Endometrial microvascular endothelial cells (primary cell): ENCODE measurements at regions not wholly inside any gene's neighbourhood (a gene's known extent, or its start where the extent isn't known, plus 50 kb on each side); places are given as distances from the start of the nearest gene placed in this dataset.
"Not testable (repeated sequence)": the region's sequence is repeated elsewhere in the genome, so short reads cannot be mapped to it uniquely, and the experiment has no call there.

Source experiments
- in situ Hi-C: cut with HindIII; loops from 2 replicates; pipeline ENCODE4 v1.10.0; 2017; ENCODE audit warnings: low sequenced_read_pairs, low pct_unique_long_range_greater_than_20kb; ENCODE audit errors: inconsistent ontology term

DNA sequence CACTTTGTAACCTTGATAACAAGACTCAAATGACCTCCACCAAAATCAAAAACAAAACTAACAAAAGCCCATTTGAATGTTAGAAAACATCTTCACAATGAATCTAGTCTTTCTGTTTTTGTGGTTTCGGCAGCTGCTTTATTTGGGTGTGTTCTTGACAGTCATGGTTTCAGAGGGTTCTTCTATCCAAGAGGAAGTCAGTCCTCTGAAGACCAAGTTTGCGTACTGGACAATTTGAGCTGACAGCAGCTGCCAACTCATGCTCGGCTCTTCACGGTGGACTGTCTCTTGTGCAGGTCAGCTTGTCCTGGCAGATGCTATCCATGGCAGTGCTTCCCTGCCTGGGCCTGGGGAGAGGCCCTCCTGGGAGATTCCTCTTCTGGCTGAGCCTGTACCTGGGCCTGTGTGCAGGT, 91.0 kb downstream of the TMEM17 start:
- in situ Hi-C loops, result loop anchor here (10.0 kb wide), 1 partner anchor 420 kb away; no protein-coding TSS in a partner anchor

GRCh38 chr2:62413116-62413663, 92.8 kb downstream of the TMEM17 start:
- in situ Hi-C loops, result loop anchor here (10.0 kb wide), 1 partner anchor 418 kb away; no protein-coding TSS in a partner anchor

- in situ Hi-C loops, result loop anchor here (10.0 kb wide), 1 partner anchor 418 kb away; no protein-coding TSS in a partner anchor
Observed at GRCh38 chr2:62412347-62412742, 93.7 kb downstream of the TMEM17 start.

DNA sequence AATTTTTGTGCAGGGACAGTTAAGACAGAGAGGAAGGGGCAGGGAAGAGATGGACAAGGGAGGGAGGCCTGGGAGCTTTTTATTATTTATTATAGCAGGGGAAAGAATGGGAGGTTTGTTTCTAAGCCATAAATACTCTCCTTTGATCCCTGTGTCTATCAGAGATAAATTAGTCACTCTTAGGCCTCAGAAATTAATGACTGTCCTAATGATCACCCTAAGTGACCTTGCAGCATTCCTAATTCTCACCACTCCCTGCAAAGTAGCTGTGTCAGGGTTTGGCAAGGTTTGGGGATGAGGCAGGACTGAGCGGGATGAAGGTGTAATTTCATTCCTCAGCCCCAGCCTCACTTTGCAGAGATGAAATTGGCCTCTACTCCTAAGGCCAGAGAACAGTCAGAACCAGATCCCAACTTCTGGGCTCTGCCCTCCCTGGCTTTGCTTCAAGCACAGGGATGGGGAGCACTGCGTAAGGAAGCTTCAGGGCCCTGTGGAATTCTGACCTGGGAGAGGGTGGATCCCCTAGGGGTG, 95.0 kb downstream of the TMEM17 start:
- in situ Hi-C loops, result loop anchor here (10.0 kb wide), 1 partner anchor 416 kb away; no protein-coding TSS in a partner anchor

DNA sequence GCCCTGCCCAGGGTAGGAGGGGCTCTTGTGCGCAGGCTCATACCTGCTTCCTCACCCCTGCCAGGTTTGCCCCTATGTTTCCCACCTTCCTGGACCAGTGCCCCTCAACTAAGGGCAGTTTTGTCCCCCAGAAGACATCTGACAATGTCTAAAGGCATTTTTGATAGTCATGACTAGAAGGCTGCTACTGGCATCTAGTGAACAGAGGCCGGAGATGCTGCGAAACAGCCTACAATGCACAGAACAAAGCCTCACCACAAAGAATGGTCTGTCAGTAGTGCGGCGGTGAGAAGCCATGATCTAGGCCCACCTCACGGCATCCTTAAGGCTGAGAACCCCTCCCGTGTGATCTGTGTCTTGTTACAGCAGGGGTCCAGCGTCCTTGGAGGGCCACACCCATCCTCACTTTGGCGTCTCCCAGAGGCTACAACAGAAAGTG, 96.0 kb downstream of the TMEM17 start:
- in situ Hi-C loops, result loop anchor here (10.0 kb wide), 1 partner anchor 415 kb away; no protein-coding TSS in a partner anchor

GRCh38 chr2:62409442-62409841, 96.6 kb downstream of the TMEM17 start:
- in situ Hi-C loops, result no loop called here

GRCh38 chr2:62408241-62408677, 97.7 kb downstream of the TMEM17 start:
- in situ Hi-C loops, result no loop called here

DNA sequence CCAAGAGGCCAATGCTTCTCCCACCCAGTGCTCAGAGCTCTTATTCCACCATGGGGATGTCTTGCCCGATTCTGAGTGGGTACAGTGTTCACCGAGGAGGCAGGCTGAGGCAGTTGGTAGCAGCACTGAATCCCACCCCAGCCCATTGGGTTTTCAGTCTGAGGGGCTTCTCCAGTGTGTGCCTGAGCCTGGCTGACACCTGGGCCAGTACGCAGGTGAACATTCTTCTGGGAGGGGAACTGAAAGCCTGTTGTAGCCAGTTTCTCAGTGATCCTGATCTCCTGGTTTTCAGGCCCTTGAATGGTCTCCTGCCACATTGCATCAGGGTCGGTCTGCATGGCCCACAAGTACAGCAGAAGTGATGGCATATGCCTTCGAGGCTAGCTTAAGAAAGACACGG, 98.2 kb downstream of the TMEM17 start:
- in situ Hi-C loops, result no loop called here

- in situ Hi-C loops, result no loop called here
Observed at GRCh38 chr2:62407401-62407800, 98.6 kb downstream of the TMEM17 start.

GRCh38 chr2:62406573-62407043, 99.4 kb downstream of the TMEM17 start:
- in situ Hi-C loops, result no loop called here

DNA sequence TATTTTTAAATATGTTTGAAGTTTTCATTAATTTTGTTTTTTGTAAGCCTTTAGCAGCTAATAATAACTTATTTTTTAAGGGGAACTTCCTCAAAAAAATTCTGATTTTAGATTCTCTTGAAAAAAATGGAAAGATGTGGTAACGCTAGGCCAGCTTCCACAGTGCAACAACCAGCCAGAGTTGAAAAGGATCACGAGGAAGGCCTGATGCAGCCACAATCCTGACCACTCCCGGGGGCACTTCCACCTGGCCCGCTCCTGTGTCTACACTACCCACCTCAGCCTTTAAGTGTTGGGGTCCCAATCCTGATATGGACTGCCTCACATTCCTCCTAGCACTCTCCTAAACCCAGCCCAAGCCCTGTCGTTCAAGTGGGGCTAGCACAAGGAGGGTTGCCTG, 101.1 kb downstream of the TMEM17 start:
- in situ Hi-C loops, result no loop called here

GRCh38 chr2:62402156-62402555, 103.8 kb downstream of the TMEM17 start:
- in situ Hi-C loops, result no loop called here

- in situ Hi-C loops, result no loop called here
Observed at GRCh38 chr2:62398356-62398755, 107.6 kb downstream of the TMEM17 start.

DNA sequence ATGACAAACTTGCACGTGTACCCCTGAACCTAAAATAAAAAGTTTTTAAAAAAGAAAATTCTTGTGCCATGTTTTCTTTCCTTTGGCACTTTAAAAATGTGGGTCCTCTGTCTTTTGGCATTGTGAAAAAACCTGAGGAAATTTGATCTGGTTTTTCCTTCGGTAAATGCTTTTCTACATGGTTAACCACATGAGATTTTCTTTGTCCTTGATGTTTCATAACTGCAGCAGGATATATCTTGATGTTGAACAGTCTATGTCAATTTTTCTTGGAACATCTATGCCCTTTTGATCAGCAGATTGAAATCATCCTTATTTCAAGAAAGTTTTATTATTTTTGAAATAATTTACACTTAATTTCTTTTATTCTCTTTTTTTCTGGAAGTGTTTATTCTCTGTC, 109.1 kb downstream of the TMEM17 start:
- in situ Hi-C loops, result no loop called here

GRCh38 chr2:62393293-62393692, 112.7 kb downstream of the TMEM17 start:
- in situ Hi-C loops, result no loop called here

- in situ Hi-C loops, result no loop called here
Observed at GRCh38 chr2:62391696-62392095, 114.3 kb downstream of the TMEM17 start.

DNA sequence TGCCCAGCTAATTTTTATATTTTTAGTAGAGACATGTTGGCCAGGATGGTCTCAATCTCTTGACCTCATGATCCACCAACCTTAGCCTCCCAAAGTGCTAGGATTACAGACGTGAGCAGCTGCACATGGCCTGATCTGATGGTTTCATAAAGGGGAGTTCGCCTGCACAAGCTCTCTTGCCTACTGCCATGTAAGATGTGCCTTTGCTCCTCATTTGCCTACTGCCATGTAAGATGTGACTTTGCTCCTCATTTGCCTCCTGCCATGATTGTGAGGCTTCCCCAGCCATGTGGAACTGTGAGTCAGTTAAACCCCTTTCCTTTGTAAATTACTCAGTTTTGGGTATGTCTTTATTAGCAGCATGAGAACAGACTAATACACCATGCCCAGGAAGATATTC, 119.6 kb downstream of the TMEM17 start:
- in situ Hi-C loops, result not testable (repeated sequence)

DNA sequence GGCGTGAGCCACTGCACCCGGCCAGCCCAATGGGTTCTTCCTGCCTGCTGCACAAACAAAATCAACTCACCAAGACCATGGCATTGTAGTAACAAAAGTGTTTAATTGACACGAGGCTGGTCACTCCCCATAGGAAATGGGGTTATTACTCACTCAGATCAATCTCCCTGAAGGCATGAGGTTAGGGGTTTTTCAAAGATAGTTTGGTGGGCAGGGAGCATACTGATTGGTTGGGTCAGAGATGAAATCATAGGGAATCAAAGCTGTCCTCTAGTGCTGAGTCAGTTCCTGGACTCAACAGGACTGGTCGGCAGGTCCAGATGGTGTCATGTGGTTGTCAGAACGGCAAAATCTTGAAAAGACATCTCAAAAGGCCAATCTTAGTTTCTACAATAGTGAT, 122.1 kb downstream of the TMEM17 start:
- in situ Hi-C loops, result no loop called here

- in situ Hi-C loops, result no loop called here
Observed at GRCh38 chr2:62382757-62383156, 123.2 kb downstream of the TMEM17 start.

- in situ Hi-C loops, result no loop called here
Observed at GRCh38 chr2:62382122-62382521, 123.9 kb downstream of the TMEM17 start.

GRCh38 chr2:62381656-62382055, 124.3 kb downstream of the TMEM17 start:
- in situ Hi-C loops, result no loop called here
